WTC11 (cell line): ENCODE measurements at regions not wholly inside any gene's neighbourhood (a gene's known extent, or its start where the extent isn't known, plus 50 kb on each side); places are given as distances from the start of the nearest gene placed in this dataset.

Experiments used
- ATAC-seq: fragments of 200-7000 bp; cut with Tn5 transposase; 2 replicates; pipeline ENCODE4 v1.10.0; 2021; ENCODE audit warnings: mild to moderate bottlenecking, moderate library complexity
- CTCF ChIA-PET: fragments of 300-600 bp; sonication (Branson Sonifier 250); formaldehyde crosslinking; loops from one replicate; lab custom pipeline; 2021; ENCODE audit warnings: antibody characterized with exemption; lab: Charles Lee
- POLR2A ChIA-PET: fragments of 350-600 bp; sonication (Branson Sonifier 250); formaldehyde crosslinking; loops from one replicate; lab custom pipeline; 2021; ENCODE audit warnings: antibody characterized with exemption; lab: Charles Lee
- DNase-seq: peaks from one replicate; pipeline ENCODE4 v3.0.0; 2021; ENCODE audit warnings: low spot score
- H3K27ac Mint-ChIP-seq: 2 replicates; pipeline ENCODE4 v1.8.0; 2021; ENCODE audit warnings: mixed read lengths
- H3K27me3 Mint-ChIP-seq: 2 replicates; pipeline ENCODE4 v1.8.0; 2021; ENCODE audit warnings: low read depth, mild to moderate bottlenecking, moderate library complexity, mixed read lengths
- H3K36me3 Mint-ChIP-seq: 2 replicates; pipeline ENCODE4 v1.8.0; 2021; ENCODE audit warnings: mixed read lengths
- H3K4me1 Mint-ChIP-seq: 2 replicates; pipeline ENCODE4 v1.8.0; 2022; ENCODE audit warnings: mixed read lengths
- H3K4me3 Mint-ChIP-seq: 2 replicates; pipeline ENCODE4 v1.8.0; 2021; ENCODE audit warnings: mild to moderate bottlenecking, moderate library complexity, mixed read lengths
- H3K9me3 Mint-ChIP-seq: 2 replicates; pipeline ENCODE4 v1.8.0; 2021; ENCODE audit warnings: mixed read lengths
- CTCF ChIP-seq: fragments of 200-600 bp; IDR thresholded peaks from 2 replicates; pipeline ENCODE4 v1.8.0; 2022; ENCODE audit warnings: antibody characterized with exemption
- E2F4 ChIP-seq: sonication (generic); formaldehyde crosslinking; IDR thresholded peaks from 2 replicates; pipeline ENCODE4 v1.8.1; 2022; ENCODE audit warnings: low read depth, mild to moderate bottlenecking, moderate library complexity, missing genetic modification reagents, borderline replicate concordance
- ELF4 ChIP-seq: sonication (generic); formaldehyde crosslinking; IDR thresholded peaks from 2 replicates; pipeline ENCODE4 v1.8.1; 2022; ENCODE audit warnings: low read depth, mild to moderate bottlenecking, moderate library complexity, missing genetic modification reagents
- EMX1 ChIP-seq: fragments of 250-450 bp; sonication (Bioruptor Pico); IDR thresholded peaks from 2 replicates; pipeline ENCODE4 v1.8.0; 2021; ENCODE audit warnings: mild to moderate bottlenecking
- FOXJ3 ChIP-seq: sonication (generic); formaldehyde crosslinking; IDR thresholded peaks from 2 replicates; pipeline ENCODE4 v1.9.0; 2021; ENCODE audit warnings: missing genetic modification reagents, mild to moderate bottlenecking, borderline replicate concordance
- FOXP4 ChIP-seq: sonication (generic); formaldehyde crosslinking; IDR thresholded peaks from 2 replicates; pipeline ENCODE4 v1.8.0; 2022; ENCODE audit warnings: mild to moderate bottlenecking, missing genetic modification reagents
- GTF2I ChIP-seq: fragments of 250-450 bp; sonication (Bioruptor Pico); conservative IDR thresholded peaks from 2 replicates; pipeline ENCODE4 v1.4.0; 2021; ENCODE audit warnings: mild to moderate bottlenecking
- HMGA2 ChIP-seq: fragments of 250-450 bp; sonication (Bioruptor Pico); IDR thresholded peaks from 2 replicates; pipeline ENCODE4 v1.4.0; 2021; ENCODE audit warnings: mild to moderate bottlenecking, moderate library complexity
- IRF2 ChIP-seq: sonication (generic); formaldehyde crosslinking; IDR thresholded peaks from 2 replicates; pipeline ENCODE4 v1.8.0; 2022; ENCODE audit warnings: low read depth, missing genetic modification reagents, borderline replicate concordance
- KAT7 ChIP-seq: sonication (generic); formaldehyde crosslinking; IDR thresholded peaks from 2 replicates; pipeline ENCODE4 v1.8.1; 2023; ENCODE audit warnings: missing genetic modification reagents, mild to moderate bottlenecking, borderline replicate concordance
- NFYB ChIP-seq: sonication (generic); formaldehyde crosslinking; conservative IDR thresholded peaks from 2 replicates; pipeline ENCODE4 v1.8.0; 2022; ENCODE audit warnings: low read depth, missing genetic modification reagents
- NR2C2 ChIP-seq: sonication (generic); formaldehyde crosslinking; IDR thresholded peaks from 2 replicates; pipeline ENCODE4 v1.8.0; 2022; ENCODE audit warnings: mild to moderate bottlenecking, missing genetic modification reagents
- PREB ChIP-seq: sonication (generic); formaldehyde crosslinking; IDR thresholded peaks from 2 replicates; pipeline ENCODE4 v1.8.1; 2022; ENCODE audit warnings: mild to moderate bottlenecking, missing genetic modification reagents, moderate library complexity, borderline replicate concordance
- SOX15 ChIP-seq: fragments of 250-450 bp; sonication (Bioruptor Pico); IDR thresholded peaks from 2 replicates; pipeline ENCODE4 v1.9.0; 2021; ENCODE audit warnings: mild to moderate bottlenecking
- TEAD4 ChIP-seq: sonication (generic); formaldehyde crosslinking; IDR thresholded peaks from 2 replicates; pipeline ENCODE4 v1.8.0; 2022; ENCODE audit warnings: mild to moderate bottlenecking, missing genetic modification reagents
- USF2 ChIP-seq: sonication (generic); formaldehyde crosslinking; IDR thresholded peaks from 2 replicates; pipeline ENCODE4 v1.8.1; 2023; ENCODE audit warnings: mild to moderate bottlenecking, missing genetic modification reagents, moderate library complexity
- ZBTB21 ChIP-seq: sonication (generic); formaldehyde crosslinking; IDR thresholded peaks from 2 replicates; pipeline ENCODE4 v1.8.1; 2023; ENCODE audit warnings: mild to moderate bottlenecking, missing genetic modification reagents, borderline replicate concordance
- ZMAT4 ChIP-seq: fragments of 250-450 bp; sonication (Bioruptor Pico); IDR thresholded peaks from 2 replicates; pipeline ENCODE4 v1.9.0; 2021; ENCODE audit warnings: mild to moderate bottlenecking
- ZNF232 ChIP-seq: sonication (generic); formaldehyde crosslinking; IDR thresholded peaks from 2 replicates; pipeline ENCODE4 v1.8.0; 2022; ENCODE audit warnings: mild to moderate bottlenecking, missing genetic modification reagents
- ZNF416 ChIP-seq: fragments of 250-450 bp; sonication (Bioruptor Pico); IDR thresholded peaks from 2 replicates; pipeline ENCODE4 v1.9.0; 2021; ENCODE audit warnings: mild to moderate bottlenecking, inconsistent platforms
- ZNF423 ChIP-seq: fragments of 250-450 bp; sonication (Bioruptor Pico); IDR thresholded peaks from 2 replicates; pipeline ENCODE4 v2.1.2; 2022; ENCODE audit warnings: mild to moderate bottlenecking, moderate library complexity
- ZNF671 ChIP-seq: fragments of 250-450 bp; sonication (Bioruptor Pico); IDR thresholded peaks from 2 replicates; pipeline ENCODE4 v1.8.0; 2021; ENCODE audit warnings: mild to moderate bottlenecking
- TF ChIP-seq, protein P1 (sequence below): fragments of 250-450 bp; sonication (Bioruptor Pico); IDR thresholded peaks from 2 replicates; pipeline ENCODE4 v2.1.2; 2022; ENCODE audit warnings: mild to moderate bottlenecking, moderate library complexity
- TF ChIP-seq, protein P2 (sequence below): sonication (generic); formaldehyde crosslinking; conservative IDR thresholded peaks from 2 replicates; pipeline ENCODE4 v1.8.1; 2022; ENCODE audit warnings: mild to moderate bottlenecking, missing genetic modification reagents

- Mint-ChIP-seq H3K9me3 (no peaks in the 10 kb centered on the region), H3K36me3 (no peaks in the 10 kb centered on the region), H3K27me3 (no peaks in the 10 kb centered on the region), H3K27ac (no peak overlapping the region), H3K4me3 (no peak overlapping the region), H3K4me1 (no peaks in the 10 kb centered on the region)
- no peak for TF ChIP-seq ZNF416 (CRISPR knock-in tag)
- ATAC-seq: no peak
- ChIA-PET CTCF (no interaction called here), POLR2A (no interaction called here)
- no peak for DNase-seq
These were observed 524.8 kb upstream of the DSEL start for GRCh38 chr18:68041327-68041726.

DNA sequence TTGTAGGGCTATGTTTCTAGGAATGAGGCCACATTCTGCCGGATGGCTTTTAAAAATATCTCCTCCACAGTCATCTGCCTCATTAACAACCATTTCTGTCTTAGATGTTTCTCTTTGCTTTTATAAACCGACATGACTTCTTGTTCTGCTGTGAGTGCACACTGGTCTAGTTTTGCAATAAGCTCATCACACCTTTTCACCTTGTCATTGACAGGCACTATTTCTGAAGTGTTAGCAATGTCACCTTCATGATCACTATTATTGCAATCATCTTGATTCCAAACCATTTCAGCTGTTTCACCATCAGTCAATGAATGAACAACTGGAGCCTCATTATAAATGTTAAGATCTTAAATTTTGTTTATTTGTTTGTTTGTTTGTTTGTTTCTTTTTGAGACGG is 523.7 kb upstream of the DSEL start:
- no peak for DNase-seq
- ChIA-PET POLR2A (no interaction called here), CTCF (no interaction called here)
- ATAC-seq: no peak
- Mint-ChIP-seq H3K27ac (no peak overlapping the region), H3K36me3 (no peaks in the 10 kb centered on the region), H3K9me3 (no peaks in the 10 kb centered on the region), H3K4me1 (no peaks in the 10 kb centered on the region), H3K27me3 (no peaks in the 10 kb centered on the region), H3K4me3 (no peak overlapping the region)
- TF ChIP-seq TEAD4: no peak
- no peak for TF ChIP-seq ZBTB21 (CRISPR knock-in tag)
- no peak for TF ChIP-seq NFYB (CRISPR knock-in tag)
- TF ChIP-seq ZMAT4 (CRISPR knock-in tag): no peak
- TF ChIP-seq E2F4: no peak
- no peak for TF ChIP-seq USF2
- TF ChIP-seq, protein P1, sequence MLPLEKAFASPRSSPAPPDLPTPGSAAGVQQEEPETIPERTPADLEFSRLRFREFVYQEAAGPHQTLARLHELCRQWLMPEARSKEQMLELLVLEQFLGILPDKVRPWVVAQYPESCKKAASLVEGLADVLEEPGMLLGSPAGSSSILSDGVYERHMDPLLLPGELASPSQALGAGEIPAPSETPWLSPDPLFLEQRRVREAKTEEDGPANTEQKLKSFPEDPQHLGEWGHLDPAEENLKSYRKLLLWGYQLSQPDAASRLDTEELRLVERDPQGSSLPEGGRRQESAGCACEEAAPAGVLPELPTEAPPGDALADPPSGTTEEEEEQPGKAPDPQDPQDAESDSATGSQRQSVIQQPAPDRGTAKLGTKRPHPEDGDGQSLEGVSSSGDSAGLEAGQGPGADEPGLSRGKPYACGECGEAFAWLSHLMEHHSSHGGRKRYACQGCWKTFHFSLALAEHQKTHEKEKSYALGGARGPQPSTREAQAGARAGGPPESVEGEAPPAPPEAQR (CRISPR knock-in tag): no peak
- no peak for TF ChIP-seq HMGA2 (CRISPR knock-in tag)
- no peak for TF ChIP-seq FOXP4 (CRISPR knock-in tag)
- TF ChIP-seq KAT7 (CRISPR knock-in tag): no peak
- no peak for TF ChIP-seq IRF2 (CRISPR knock-in tag)
- no peak for TF ChIP-seq NR2C2 (CRISPR knock-in tag)

GRCh38 chr18:68035774-68036522 is 519.4 kb upstream of the DSEL start:
- no peaks in the 10 kb centered on the region for H3K9me3 Mint-ChIP-seq
- ATAC-seq: no peak
- H3K4me3 Mint-ChIP-seq: no peak overlapping the region
- H3K27ac Mint-ChIP-seq: no peak overlapping the region
- no peaks in the 10 kb centered on the region for H3K27me3 Mint-ChIP-seq
- no peaks in the 10 kb centered on the region for H3K36me3 Mint-ChIP-seq
- no peak for DNase-seq
- POLR2A ChIA-PET: no interaction called here
- CTCF ChIA-PET: no interaction called here
- no peaks in the 10 kb centered on the region for H3K4me1 Mint-ChIP-seq
- TF ChIP-seq ZNF232 (CRISPR knock-in tag) (no peak), ELF4 (no peak), ZNF423 (CRISPR knock-in tag) (no peak), PREB (CRISPR knock-in tag) (no peak), FOXJ3 (CRISPR knock-in tag) (no peak), GTF2I (no peak), CTCF (no peak), ZNF671 (CRISPR knock-in tag) (no peak), SOX15 (CRISPR knock-in tag) (no peak), HMGA2 (CRISPR knock-in tag) (no peak), EMX1 (CRISPR knock-in tag) (no peak)
- TF ChIP-seq, protein P2, sequence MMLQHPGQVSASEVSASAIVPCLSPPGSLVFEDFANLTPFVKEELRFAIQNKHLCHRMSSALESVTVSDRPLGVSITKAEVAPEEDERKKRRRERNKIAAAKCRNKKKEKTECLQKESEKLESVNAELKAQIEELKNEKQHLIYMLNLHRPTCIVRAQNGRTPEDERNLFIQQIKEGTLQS (CRISPR knock-in tag): no peak
